Stimulated activated naive B cell treated with anti-CD40 and anti-IgM and Interleukin-4, amounts not matched to agents 10 μg/mL and 1 μg/mL and 100 μg/mL, for 72 hours (primary cell): ENCODE measurements at regions not wholly inside any gene's neighbourhood (a gene's known extent, or its start where the extent isn't known, plus 50 kb on each side); places are given as distances from the start of the nearest gene placed in this dataset.

Experiments used
- ATAC-seq, 2 donors: fragments of 150-1000 bp; cut with Tn5 transposase; replicated peaks; 2 replicates each; pipeline ENCODE4 v1.10.0; 2021; ENCODE audit warnings: moderate library complexity in 1 of 2
- DNase-seq: peaks from one replicate; pipeline ENCODE4 v3.0.0; 2021
- H3K27ac Mint-ChIP-seq: one replicate; pipeline ENCODE4 v1.8.0; 2022; ENCODE audit warnings: mild to moderate bottlenecking, mixed read lengths
- H3K27me3 Mint-ChIP-seq, 2 donors: one replicate each; pipeline ENCODE4 v1.8.0; 2022; ENCODE audit warnings: mixed read lengths in 2 of 2
- H3K36me3 Mint-ChIP-seq, 2 donors: one replicate each; pipeline ENCODE4 v1.8.0; 2022; ENCODE audit warnings: mixed read lengths in 2 of 2, mild to moderate bottlenecking in 1 of 2
- H3K4me1 Mint-ChIP-seq, 2 donors: one replicate each; pipeline ENCODE4 v1.8.0; 2022; ENCODE audit warnings: mixed read lengths in 2 of 2, mild to moderate bottlenecking in 1 of 2
- H3K4me3 Mint-ChIP-seq, 2 donors: one replicate each; pipeline ENCODE4 v1.8.0; 2022; ENCODE audit warnings: mild to moderate bottlenecking in 2 of 2, mixed read lengths in 2 of 2, moderate library complexity in 1 of 2
- H3K9me3 Mint-ChIP-seq, 2 donors: one replicate each; pipeline ENCODE4 v1.8.0; 2022; ENCODE audit warnings: mixed read lengths in 2 of 2, mild to moderate bottlenecking in 1 of 2

GRCh38 chr3:25287291-25287884, 140.7 kb upstream of the RARB start:
- Mint-ChIP-seq H3K9me3 (peaks cover 2 to 4% of the 10 kb centered on the region in 2 donors), H3K4me1 (no peaks in the 10 kb centered on the region), H3K4me3 (no peak overlapping the region), H3K27me3 (no peaks in the 10 kb centered on the region), H3K36me3 (no peaks in the 10 kb centered on the region), H3K27ac (no peak overlapping the region)
- no peak for ATAC-seq
- no peak for DNase-seq

- no peak for ATAC-seq
- no peaks in the 10 kb centered on the region for H3K36me3 Mint-ChIP-seq
- H3K4me1 Mint-ChIP-seq, result no peaks in the 10 kb centered on the region
- H3K27ac Mint-ChIP-seq, result no peak overlapping the region
- H3K4me3 Mint-ChIP-seq, result no peak overlapping the region
- no peaks in the 10 kb centered on the region for H3K27me3 Mint-ChIP-seq
- peaks cover 2 to 4% of the 10 kb centered on the region in 2 donors for H3K9me3 Mint-ChIP-seq
- DNase-seq, result no peak
Measured at GRCh38 chr3:25288413-25288812, 139.7 kb upstream of the RARB start.

- H3K4me1 Mint-ChIP-seq, result no peaks in the 10 kb centered on the region
- DNase-seq (no peak), ATAC-seq (no peak)
Measured at GRCh38 chr3:25289156-25289555, 138.9 kb upstream of the RARB start.

GRCh38 chr3:25289663-25290062, 138.4 kb upstream of the RARB start:
- H3K9me3 Mint-ChIP-seq, result peaks cover 2 to 4% of the 10 kb centered on the region in 2 donors
- no peaks in the 10 kb centered on the region for H3K4me1 Mint-ChIP-seq
- H3K27me3 Mint-ChIP-seq, result no peaks in the 10 kb centered on the region
- H3K36me3 Mint-ChIP-seq, result no peaks in the 10 kb centered on the region
- no peak for DNase-seq
- no peak overlapping the region for H3K27ac Mint-ChIP-seq
- no peak overlapping the region for H3K4me3 Mint-ChIP-seq
- no peak for ATAC-seq

More at GRCh38 chr3:25289156-25289555, 138.9 kb upstream of the RARB start:
- no peak overlapping the region for H3K27ac Mint-ChIP-seq
- no peaks in the 10 kb centered on the region for H3K27me3 Mint-ChIP-seq
- H3K36me3 Mint-ChIP-seq, result no peaks in the 10 kb centered on the region
- no peak overlapping the region for H3K4me3 Mint-ChIP-seq
- peaks cover 2 to 4% of the 10 kb centered on the region in 2 donors for H3K9me3 Mint-ChIP-seq

- Mint-ChIP-seq H3K27ac (no peak overlapping the region), H3K36me3 (no peaks in the 10 kb centered on the region), H3K4me1 (no peaks in the 10 kb centered on the region), H3K4me3 (no peak overlapping the region), H3K27me3 (no peaks in the 10 kb centered on the region), H3K9me3 (peaks cover 0 to under 1% of the 10 kb centered on the region in 2 donors)
- no peak for DNase-seq
- no peak for ATAC-seq
Measured at GRCh38 chr3:25291481-25291905, 136.6 kb upstream of the RARB start.

GRCh38 chr3:25292036-25292435, 136.0 kb upstream of the RARB start:
- Mint-ChIP-seq H3K27ac (no peak overlapping the region), H3K4me1 (no peaks in the 10 kb centered on the region), H3K9me3 (no peaks in the 10 kb centered on the region), H3K36me3 (no peaks in the 10 kb centered on the region), H3K4me3 (no peak overlapping the region), H3K27me3 (no peaks in the 10 kb centered on the region)
- ATAC-seq (no peak), DNase-seq (no peak)

GRCh38 chr3:25292595-25292994, 135.5 kb upstream of the RARB start:
- no peak for DNase-seq
- H3K4me3 Mint-ChIP-seq, result no peak overlapping the region
- no peaks in the 10 kb centered on the region for H3K9me3 Mint-ChIP-seq
- no peak overlapping the region for H3K27ac Mint-ChIP-seq
- no peaks in the 10 kb centered on the region for H3K27me3 Mint-ChIP-seq
- no peaks in the 10 kb centered on the region for H3K4me1 Mint-ChIP-seq
- no peaks in the 10 kb centered on the region for H3K36me3 Mint-ChIP-seq
- no peak for ATAC-seq

GRCh38 chr3:25293736-25294135, 134.3 kb upstream of the RARB start:
- H3K36me3 Mint-ChIP-seq, result no peaks in the 10 kb centered on the region
- no peaks in the 10 kb centered on the region for H3K27me3 Mint-ChIP-seq
- H3K4me1 Mint-ChIP-seq, result no peaks in the 10 kb centered on the region
- H3K4me3 Mint-ChIP-seq, result no peak overlapping the region
- no peak overlapping the region for H3K27ac Mint-ChIP-seq
- DNase-seq (no peak), ATAC-seq (no peak)
- H3K9me3 Mint-ChIP-seq, result no peaks in the 10 kb centered on the region

- no peak overlapping the region for H3K27ac Mint-ChIP-seq
- no peak for DNase-seq
- no peaks in the 10 kb centered on the region for H3K4me1 Mint-ChIP-seq
- H3K4me3 Mint-ChIP-seq, result no peak overlapping the region
- ATAC-seq, result no peak
- no peaks in the 10 kb centered on the region for H3K36me3 Mint-ChIP-seq
- H3K27me3 Mint-ChIP-seq, result no peaks in the 10 kb centered on the region
- H3K9me3 Mint-ChIP-seq, result no peaks in the 10 kb centered on the region
Measured at GRCh38 chr3:25294169-25294805, 133.8 kb upstream of the RARB start.

GRCh38 chr3:25297667-25298585, 130.1 kb upstream of the RARB start:
- no peaks in the 10 kb centered on the region for H3K9me3 Mint-ChIP-seq
- no peak overlapping the region for H3K27ac Mint-ChIP-seq
- H3K4me1 Mint-ChIP-seq, result no peaks in the 10 kb centered on the region
- ATAC-seq (no peak), DNase-seq (no peak)
- H3K4me3 Mint-ChIP-seq, result no peak overlapping the region
- no peaks in the 10 kb centered on the region for H3K27me3 Mint-ChIP-seq
- no peaks in the 10 kb centered on the region for H3K36me3 Mint-ChIP-seq

GRCh38 chr3:25300141-25300540, 127.9 kb upstream of the RARB start:
- no peak overlapping the region for H3K4me3 Mint-ChIP-seq
- ATAC-seq (no peak), DNase-seq (no peak)
- no peaks in the 10 kb centered on the region for H3K27me3 Mint-ChIP-seq
- H3K36me3 Mint-ChIP-seq, result no peaks in the 10 kb centered on the region
- no peaks in the 10 kb centered on the region for H3K9me3 Mint-ChIP-seq
- no peaks in the 10 kb centered on the region for H3K4me1 Mint-ChIP-seq
- H3K27ac Mint-ChIP-seq, result no peak overlapping the region

- DNase-seq (no peak), ATAC-seq (no peak)
- Mint-ChIP-seq H3K9me3 (peaks cover 0 to 1% of the 10 kb centered on the region in 2 donors), H3K36me3 (no peaks in the 10 kb centered on the region), H3K4me3 (no peak overlapping the region), H3K27ac (no peak overlapping the region), H3K4me1 (no peaks in the 10 kb centered on the region), H3K27me3 (no peaks in the 10 kb centered on the region)
Measured at GRCh38 chr3:25304916-25305315, 123.1 kb upstream of the RARB start.

- no peaks in the 10 kb centered on the region for H3K4me1 Mint-ChIP-seq
- H3K9me3 Mint-ChIP-seq, result peaks cover 0 to 1% of the 10 kb centered on the region in 2 donors
- DNase-seq, result no peak
- no peak for ATAC-seq
- H3K36me3 Mint-ChIP-seq, result no peaks in the 10 kb centered on the region
- no peaks in the 10 kb centered on the region for H3K27me3 Mint-ChIP-seq
- no peak overlapping the region for H3K27ac Mint-ChIP-seq
- no peak overlapping the region for H3K4me3 Mint-ChIP-seq
Measured at GRCh38 chr3:25306066-25306465, 122.0 kb upstream of the RARB start.

GRCh38 chr3:25306705-25307104, 121.4 kb upstream of the RARB start:
- ATAC-seq (no peak), DNase-seq (no peak)
- peaks cover 0 to 1% of the 10 kb centered on the region in 2 donors for H3K9me3 Mint-ChIP-seq
- H3K36me3 Mint-ChIP-seq, result no peaks in the 10 kb centered on the region
- no peaks in the 10 kb centered on the region for H3K27me3 Mint-ChIP-seq
- no peaks in the 10 kb centered on the region for H3K4me1 Mint-ChIP-seq
- no peak overlapping the region for H3K4me3 Mint-ChIP-seq
- H3K27ac Mint-ChIP-seq, result no peak overlapping the region

- H3K9me3 Mint-ChIP-seq, result no peaks in the 10 kb centered on the region
- H3K36me3 Mint-ChIP-seq, result no peaks in the 10 kb centered on the region
- H3K4me1 Mint-ChIP-seq, result no peaks in the 10 kb centered on the region
Measured at GRCh38 chr3:25313286-25313685, 114.8 kb upstream of the RARB start.

More at GRCh38 chr3:25313286-25313685, 114.8 kb upstream of the RARB start:
- H3K4me3 Mint-ChIP-seq, result no peak overlapping the region
- no peaks in the 10 kb centered on the region for H3K27me3 Mint-ChIP-seq
- ATAC-seq (no peak), DNase-seq (no peak)
- H3K27ac Mint-ChIP-seq, result no peak overlapping the region
